Ovary (tissue), 3 donors: ENCODE measurements at regions not wholly inside any gene's neighbourhood (a gene's known extent, or its start where the extent isn't known, plus 50 kb on each side); places are given as distances from the start of the nearest gene placed in this dataset.

Source experiments
- POLR2A ChIP-seq: fragments of 450-650 bp; IDR thresholded peaks from one replicate; pipeline ENCODE4 v1.6.1; 2017; ENCODE audit warnings: antibody characterized with exemption, mild to moderate bottlenecking, moderate library complexity
- TF ChIP-seq, protein P1 (sequence below), 3 donors: fragments of 450-650 bp in 2 of 3; fragments of 200-600 bp in 1 of 3; IDR thresholded peaks; one replicate each; pipeline versions ENCODE4 v1.5.1 to v1.8.0; 2016 to 2022; ENCODE audit warnings: antibody characterized with exemption in 3 of 3, mild to moderate bottlenecking in 1 of 3
- donor health status: DM: no; HTN: no; CAD: no.

GRCh38 chr6:6724539-6725467 lies 136.3 kb downstream of the LY86 start:
- TF ChIP-seq, protein P1, sequence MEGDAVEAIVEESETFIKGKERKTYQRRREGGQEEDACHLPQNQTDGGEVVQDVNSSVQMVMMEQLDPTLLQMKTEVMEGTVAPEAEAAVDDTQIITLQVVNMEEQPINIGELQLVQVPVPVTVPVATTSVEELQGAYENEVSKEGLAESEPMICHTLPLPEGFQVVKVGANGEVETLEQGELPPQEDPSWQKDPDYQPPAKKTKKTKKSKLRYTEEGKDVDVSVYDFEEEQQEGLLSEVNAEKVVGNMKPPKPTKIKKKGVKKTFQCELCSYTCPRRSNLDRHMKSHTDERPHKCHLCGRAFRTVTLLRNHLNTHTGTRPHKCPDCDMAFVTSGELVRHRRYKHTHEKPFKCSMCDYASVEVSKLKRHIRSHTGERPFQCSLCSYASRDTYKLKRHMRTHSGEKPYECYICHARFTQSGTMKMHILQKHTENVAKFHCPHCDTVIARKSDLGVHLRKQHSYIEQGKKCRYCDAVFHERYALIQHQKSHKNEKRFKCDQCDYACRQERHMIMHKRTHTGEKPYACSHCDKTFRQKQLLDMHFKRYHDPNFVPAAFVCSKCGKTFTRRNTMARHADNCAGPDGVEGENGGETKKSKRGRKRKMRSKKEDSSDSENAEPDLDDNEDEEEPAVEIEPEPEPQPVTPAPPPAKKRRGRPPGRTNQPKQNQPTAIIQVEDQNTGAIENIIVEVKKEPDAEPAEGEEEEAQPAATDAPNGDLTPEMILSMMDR (IDR thresholded peaks at IDR 0.05), result peak; percentile 56 to 72 (median 59)
- no peak for TF ChIP-seq POLR2A
